Smooth muscle cell (in vitro differentiated cells): ENCODE measurements at regions not wholly inside any gene's neighbourhood (a gene's known extent, or its start where the extent isn't known, plus 50 kb on each side); places are given as distances from the start of the nearest gene placed in this dataset.

Experiments
- DNase-seq: peaks from one replicate; lab custom pipeline; 2025; ENCODE audit not compliant: unreplicated experiment; lab: John Stamatoyannopoulos, UW
- H2AFZ ChIP-seq: fragments of 200-600 bp; sonication (generic); 2 replicates; pipeline ENCODE4 v1.6.0; 2016; ENCODE audit warnings: antibody characterized with exemption, low read depth, mild to moderate bottlenecking
- H3F3A ChIP-seq: fragments of 200-600 bp; sonication (generic); 2 replicates; pipeline ENCODE4 v1.6.0; 2017; ENCODE audit warnings: antibody characterized with exemption, low read depth
- H3K27ac ChIP-seq: fragments of 200-600 bp; sonication (generic); 2 replicates; pipeline ENCODE4 v1.5.1; 2016; ENCODE audit warnings: low read depth, mild to moderate bottlenecking
- H3K27me3 ChIP-seq: fragments of 200-600 bp; sonication (generic); 2 replicates; pipeline ENCODE4 v1.6.1; 2016; ENCODE audit warnings: low read depth, mild to moderate bottlenecking
- H3K36me3 ChIP-seq: fragments of 200-600 bp; sonication (generic); 2 replicates; pipeline ENCODE4 v1.5.1; 2016; ENCODE audit warnings: low read depth
- H3K4me1 ChIP-seq: fragments of 200-600 bp; sonication (generic); 2 replicates; pipeline ENCODE4 v1.5.1; 2016; ENCODE audit warnings: low read depth
- H3K4me2 ChIP-seq: fragments of 200-600 bp; sonication (generic); 2 replicates; pipeline ENCODE4 v1.6.0; 2016; ENCODE audit warnings: mild to moderate bottlenecking
- H3K4me3 ChIP-seq: fragments of 200-600 bp; sonication (generic); 2 replicates; pipeline ENCODE4 v1.5.1; 2016; ENCODE audit warnings: mild to moderate bottlenecking
- H3K79me2 ChIP-seq: fragments of 200-600 bp; sonication (generic); 2 replicates; pipeline ENCODE4 v1.6.0; 2016; ENCODE audit warnings: low read depth, mild to moderate bottlenecking
- H3K9ac ChIP-seq: fragments of 200-600 bp; sonication (generic); 2 replicates; pipeline ENCODE4 v1.6.0; 2016; ENCODE audit warnings: low read depth
- H3K9me3 ChIP-seq: fragments of 200-600 bp; sonication (generic); replicated peaks from 2 replicates; pipeline ENCODE4 v1.5.1; 2016; ENCODE audit warnings: low read depth
- H4K20me1 ChIP-seq: fragments of 200-600 bp; sonication (generic); 2 replicates; pipeline ENCODE4 v1.6.0; 2016; ENCODE audit warnings: low read depth
- CTCF ChIP-seq: fragments of 200-600 bp; sonication (generic); IDR thresholded peaks from 2 replicates; pipeline ENCODE4 v1.5.1; 2017; ENCODE audit warnings: borderline replicate concordance, mild to moderate bottlenecking, antibody characterized with exemption; ENCODE audit not compliant: insufficient read depth, poor library complexity, severe bottlenecking
- WGBS: methylation state at CpG from one replicate; pipeline ENCODE4 v1.1.7; 2016; ENCODE audit warnings: low lambda C conversion rate; 5-methylcytosine and 5-hydroxymethylcytosine counted together

- no peak overlapping the region for H3K4me2 ChIP-seq
- no peak for DNase-seq
- no peak overlapping the region for H3K27ac ChIP-seq
- H4K20me1 ChIP-seq = no peaks in the 10 kb centered on the region
- 84% methylated on average over 5 of the region's 5 CpGs for WGBS
- H3K36me3 ChIP-seq = no peaks in the 10 kb centered on the region
- H3K4me1 ChIP-seq = no peaks in the 10 kb centered on the region
- no peaks in the 10 kb centered on the region for H3K79me2 ChIP-seq
- H3K9ac ChIP-seq = no peak overlapping the region
- TF ChIP-seq CTCF = no peak
- no peak overlapping the region for H3K4me3 ChIP-seq
- peaks cover 13% of the 10 kb centered on the region for H3F3A ChIP-seq
- no peaks in the 10 kb centered on the region for H3K27me3 ChIP-seq
- no peaks in the 10 kb centered on the region for H3K9me3 ChIP-seq
- no peak overlapping the region for H2AFZ ChIP-seq
Observed at GRCh38 chr5:57408285-57408684, 74.3 kb downstream of the ACTBL2 start.

- Histone ChIP-seq H2AFZ (no peak overlapping the region), H3K27me3 (no peaks in the 10 kb centered on the region), H3K4me1 (no peaks in the 10 kb centered on the region), H3K4me2 (no peak overlapping the region), H4K20me1 (no peaks in the 10 kb centered on the region), H3K9ac (no peak overlapping the region), H3K9me3 (no peaks in the 10 kb centered on the region), H3K4me3 (no peak overlapping the region), H3K27ac (no peak overlapping the region), H3K36me3 (no peaks in the 10 kb centered on the region), H3K79me2 (no peaks in the 10 kb centered on the region), H3F3A (peaks cover 6% of the 10 kb centered on the region)
- TF ChIP-seq CTCF = no peak
- DNase-seq = no peak
- 75% methylated on average over 5 of the region's 5 CpGs for WGBS
Observed at GRCh38 chr5:57407391-57407790, 75.2 kb downstream of the ACTBL2 start.

GRCh38 chr5:57406641-57407040 lies 76.0 kb downstream of the ACTBL2 start:
- DNase-seq = no peak
- H3K4me1 ChIP-seq = no peaks in the 10 kb centered on the region
- H4K20me1 ChIP-seq = no peaks in the 10 kb centered on the region
- no peak overlapping the region for H3K27ac ChIP-seq
- H3K79me2 ChIP-seq = no peaks in the 10 kb centered on the region
- H3K4me3 ChIP-seq = no peak overlapping the region
- no peak overlapping the region for H3K4me2 ChIP-seq
- no peak overlapping the region for H3K9ac ChIP-seq
- no peaks in the 10 kb centered on the region for H3K9me3 ChIP-seq
- H2AFZ ChIP-seq = no peak overlapping the region
- no peaks in the 10 kb centered on the region for H3F3A ChIP-seq
- no peaks in the 10 kb centered on the region for H3K36me3 ChIP-seq
- 80% methylated on average over 2 of the region's 2 CpGs for WGBS
- no peaks in the 10 kb centered on the region for H3K27me3 ChIP-seq
- no peak for TF ChIP-seq CTCF

- H3K27me3 ChIP-seq = no peaks in the 10 kb centered on the region
- no peak overlapping the region for H3K9ac ChIP-seq
- no peak for DNase-seq
- no peaks in the 10 kb centered on the region for H4K20me1 ChIP-seq
- H3K79me2 ChIP-seq = no peaks in the 10 kb centered on the region
- H3K4me2 ChIP-seq = no peak overlapping the region
- no peak overlapping the region for H3K27ac ChIP-seq
- no peak overlapping the region for H3K4me3 ChIP-seq
- no peaks in the 10 kb centered on the region for H3K4me1 ChIP-seq
- no peak for TF ChIP-seq CTCF
- no peaks in the 10 kb centered on the region for H3F3A ChIP-seq
- H2AFZ ChIP-seq = no peak overlapping the region
- H3K9me3 ChIP-seq = no peaks in the 10 kb centered on the region
- H3K36me3 ChIP-seq = no peaks in the 10 kb centered on the region
Observed at GRCh38 chr5:57405984-57406383, 76.6 kb downstream of the ACTBL2 start.
